ENCODE measurements at regions not wholly inside any gene's neighbourhood (a gene's known extent, or its start where the extent isn't known, plus 50 kb on each side); places are given as distances from the start of the nearest gene placed in this dataset.
A peak's percentile ranks its signal among the peaks of the same experiment; 100 is the strongest.

- Histone ChIP-seq H3K4me1 (no peaks in the 10 kb centered on the region), H3K27me3 (no peaks in the 10 kb centered on the region), H3K27ac (no peak overlapping the region), H3K4me3 (no peak overlapping the region), H3K9me3 (no peaks in the 10 kb centered on the region), H3K36me3 (no peaks in the 10 kb centered on the region)
- DNase-seq (peak in 1 of 3 donors; percentile 23), ATAC-seq (no peak)
- 85% methylated on average over 7 of the region's 10 CpGs for WGBS (ENCODE audit: insufficient coverage, low coverage, low lambda C conversion rate, missing lambda C conversion rate)
- intact Hi-C loops (cut with DNase I): no loop called here
- TF ChIP-seq POLR2A (IDR thresholded peaks at IDR 0.05) (no peak), CTCF (IDR thresholded peaks at IDR 0.05) (no peak)
Measured at GRCh38 chr2:128410035-128410757, 91.5 kb upstream of the HS6ST1 start.

DNA sequence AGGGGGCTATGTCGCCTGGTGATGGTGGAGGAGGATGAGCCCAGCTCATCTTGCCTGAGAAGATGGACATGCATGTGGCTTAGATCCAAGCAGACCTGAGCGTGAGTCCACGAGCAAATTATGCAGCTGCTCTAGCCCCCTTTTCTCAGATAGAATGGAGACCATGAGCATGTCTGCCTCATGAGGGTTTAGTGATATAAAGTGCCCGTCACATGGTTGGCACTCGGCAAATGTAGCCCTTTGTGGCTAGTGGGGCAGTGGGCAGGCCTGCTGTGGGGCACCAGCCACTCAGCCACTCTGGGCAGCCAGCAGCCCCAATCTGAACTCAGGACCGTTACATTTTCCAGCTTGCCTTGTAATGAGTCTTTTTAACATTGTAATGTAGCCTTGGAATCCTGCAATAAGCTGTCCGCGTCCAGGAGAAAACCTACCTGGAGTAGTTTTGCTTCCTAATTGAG is 92.1 kb upstream of the HS6ST1 start:
- Histone ChIP-seq H3K27me3 (no peaks in the 10 kb centered on the region), H3K36me3 (no peaks in the 10 kb centered on the region), H3K9me3 (no peaks in the 10 kb centered on the region), H3K4me1 (no peaks in the 10 kb centered on the region), H3K27ac (no peak overlapping the region), H3K4me3 (no peak overlapping the region)
- 100% methylated on average over 3 of the region's 8 CpGs for WGBS (ENCODE audit: insufficient coverage, low coverage, low lambda C conversion rate, missing lambda C conversion rate)
- TF ChIP-seq CTCF (IDR thresholded peaks at IDR 0.05) (no peak), POLR2A (IDR thresholded peaks at IDR 0.05) (no peak)
- intact Hi-C loops (cut with DNase I): no loop called here
- DNase-seq (peak in 1 of 3 donors; percentile 15), ATAC-seq (no peak)

DNA sequence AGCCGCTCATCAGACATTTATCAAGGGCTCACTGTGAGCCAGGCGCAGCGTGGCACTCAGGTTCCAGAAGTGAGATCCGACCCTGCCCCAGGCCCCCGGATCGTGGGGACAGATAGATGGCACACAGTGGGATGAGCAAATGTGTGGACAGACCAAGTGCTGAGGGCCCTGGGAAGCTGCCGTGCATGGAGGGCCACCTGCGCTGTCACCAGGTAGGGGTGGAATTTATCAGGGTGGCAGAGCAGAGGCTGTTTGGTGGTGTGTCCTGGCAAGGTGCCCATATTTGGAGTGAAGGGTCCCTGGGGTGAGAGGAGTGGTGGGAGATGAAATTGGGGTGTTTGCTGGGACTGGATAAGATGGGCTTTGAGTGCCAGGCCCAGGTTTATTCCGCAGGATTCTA is 92.8 kb upstream of the HS6ST1 start:
- H3K36me3 ChIP-seq: no peaks in the 10 kb centered on the region
- no peak overlapping the region for H3K4me3 ChIP-seq
- ATAC-seq (no peak), DNase-seq (peak in 1 of 3 donors; percentile 28)
- H3K9me3 ChIP-seq: no peaks in the 10 kb centered on the region
- 95% methylated on average over 9 of the region's 9 CpGs for WGBS (ENCODE audit: insufficient coverage, low coverage, low lambda C conversion rate, missing lambda C conversion rate)
- intact Hi-C loops (cut with DNase I): no loop called here
- H3K27ac ChIP-seq: no peak overlapping the region
- no peaks in the 10 kb centered on the region for H3K27me3 ChIP-seq
- TF ChIP-seq CTCF (IDR thresholded peaks at IDR 0.05): no peak
- TF ChIP-seq POLR2A (IDR thresholded peaks at IDR 0.05): no peak
- no peaks in the 10 kb centered on the region for H3K4me1 ChIP-seq

DNA sequence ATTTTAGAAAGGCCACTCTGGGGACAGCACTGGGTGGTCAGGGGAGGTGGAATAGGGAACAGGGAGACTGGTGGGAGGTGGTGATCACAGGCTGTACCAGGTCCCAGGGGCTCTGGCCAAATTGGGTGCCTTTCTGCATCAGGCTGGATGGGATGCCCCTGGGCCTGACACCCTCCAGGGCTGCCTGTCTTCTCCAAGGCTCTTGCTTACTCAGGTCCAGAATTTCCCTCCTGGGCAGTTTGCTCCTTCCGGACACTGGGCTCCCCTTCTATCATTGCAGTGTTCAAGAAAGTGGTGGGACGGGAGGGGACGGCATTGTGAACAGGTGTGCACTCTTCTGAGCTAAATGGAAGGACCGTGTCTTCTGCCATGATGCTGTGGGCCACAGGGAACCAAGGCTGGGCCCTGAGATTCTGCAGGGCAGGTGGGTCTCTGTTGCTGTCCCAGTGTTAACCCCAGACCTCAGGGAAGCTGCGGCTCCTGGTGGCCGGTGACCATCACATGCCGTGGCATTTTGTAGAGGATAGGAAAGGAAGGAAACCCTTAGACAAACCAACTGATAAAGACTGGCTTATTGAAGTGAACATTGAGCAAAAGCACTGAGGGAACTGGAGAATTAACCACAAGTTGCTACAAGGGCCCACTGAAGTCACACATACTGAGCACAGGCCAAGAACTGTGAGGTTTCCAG is 93.7 kb upstream of the HS6ST1 start:
- intact Hi-C loops (cut with DNase I): no loop called here
- H3K27me3 ChIP-seq: no peaks in the 10 kb centered on the region
- TF ChIP-seq CTCF (IDR thresholded peaks at IDR 0.05) (no peak), POLR2A (IDR thresholded peaks at IDR 0.05) (no peak)

More for the DNA sequence above, 93.7 kb upstream of the HS6ST1 start:
- DNase-seq (peak in 1 of 3 donors; percentile 15), ATAC-seq (no peak)
- no peaks in the 10 kb centered on the region for H3K9me3 ChIP-seq
- H3K36me3 ChIP-seq: no peaks in the 10 kb centered on the region
- WGBS (ENCODE audit: insufficient coverage, low coverage, low lambda C conversion rate, missing lambda C conversion rate): 67% methylated on average over 1 of the region's 7 CpGs
- H3K4me1 ChIP-seq: no peaks in the 10 kb centered on the region
- H3K4me3 ChIP-seq: no peak overlapping the region
- H3K27ac ChIP-seq: no peak overlapping the region

Measured in right lobe of liver (tissue), 6 donors.